Stomach (tissue), 8 donors: ENCODE measurements at regions not wholly inside any gene's neighbourhood (a gene's known extent, or its start where the extent isn't known, plus 50 kb on each side); places are given as distances from the start of the nearest gene placed in this dataset.

ENCODE experiments used
- DNase-seq, 2 donors: peaks; one replicate each; pipeline versions ENCODE4 v3.0.0 to v3.0.0-alpha.2; 2013 to 2019
- H3K27ac ChIP-seq, 5 donors: fragments of 200-600 bp in 4 of 5; sonication (generic) in 4 of 5; one replicate each; pipeline ENCODE4 v1.5.1; 2013 to 2019; ENCODE audit warnings: mild to moderate bottlenecking in 1 of 5, moderate library complexity in 1 of 5
- H3K27me3 ChIP-seq, 3 donors: fragments of 200-600 bp; sonication (generic); one replicate each; pipeline ENCODE4 v1.5.1; 2017 to 2019; ENCODE audit warnings: mixed run types in 1 of 3
- H3K36me3 ChIP-seq, 4 donors: fragments of 200-600 bp; sonication (generic); 1 replicate in 3 of 4; 2 replicates in 1 of 4; pipeline ENCODE4 v1.5.1; 2016 to 2019
- H3K4me1 ChIP-seq, 4 donors: fragments of 200-600 bp; sonication (generic); one replicate each; pipeline ENCODE4 v1.5.1; 2016 to 2019
- H3K4me3 ChIP-seq, 4 donors: fragments of 200-600 bp; sonication (generic) in 3 of 4; one replicate each; pipeline ENCODE4 v1.5.1; 2016 to 2019; ENCODE audit warnings: mild to moderate bottlenecking in 1 of 4
- H3K9me3 ChIP-seq, 4 donors: fragments of 200-600 bp; sonication (generic); one replicate each; pipeline ENCODE4 v1.5.1; 2016 to 2019
- EP300 ChIP-seq: sonication (generic); formaldehyde crosslinking; IDR thresholded peaks from one replicate; pipeline ENCODE4 v1.6.1; 2017; ENCODE audit warnings: antibody characterized with exemption
- POLR2A ChIP-seq, 4 donors: fragments of 450-650 bp; IDR thresholded peaks; one replicate each; pipeline ENCODE4 v1.6.1; 2016; ENCODE audit warnings: antibody characterized with exemption in 4 of 4, control low read depth in 2 of 4, mild to moderate bottlenecking in 1 of 4, moderate library complexity in 1 of 4
- POLR2AphosphoS5 ChIP-seq, 3 donors: sonication (generic); formaldehyde crosslinking; IDR thresholded peaks; one replicate each; pipeline ENCODE4 v1.6.1; 2016; ENCODE audit warnings: antibody characterized with exemption in 3 of 3
- WGBS, 5 donors: extraction: QIAGEN DNeasy Blood & Tissue Kit in 3 of 5; methylation state at CpG; one replicate each; pipeline versions ENCODE4 v1.1.5 to v1.1.7; 2013 to 2018; 5-methylcytosine and 5-hydroxymethylcytosine counted together
- intact Hi-C: fragments of 100-400 bp; cut with DNase I; formaldehyde crosslinking; loops from one replicate; pipeline ENCODE4 v1.15.1; 2023; ENCODE audit warnings: low total_unique reads
- TF ChIP-seq, protein P1 (sequence below), 7 experiments: fragments of 450-650 bp in 4 of 7; fragments of 200-600 bp in 3 of 7; sonication (generic) in 3 of 7; IDR thresholded peaks; one replicate each; pipeline ENCODE4 v1.5.1; 2016 to 2019; ENCODE audit warnings: antibody characterized with exemption in 7 of 7, control low read depth in 2 of 7, mild to moderate bottlenecking in 1 of 7
- donor health status: healthy with polysubstance abuse.
- donor health status: Bipolar disorder and iron deficiency.
- donor health status: healthy.

DNA sequence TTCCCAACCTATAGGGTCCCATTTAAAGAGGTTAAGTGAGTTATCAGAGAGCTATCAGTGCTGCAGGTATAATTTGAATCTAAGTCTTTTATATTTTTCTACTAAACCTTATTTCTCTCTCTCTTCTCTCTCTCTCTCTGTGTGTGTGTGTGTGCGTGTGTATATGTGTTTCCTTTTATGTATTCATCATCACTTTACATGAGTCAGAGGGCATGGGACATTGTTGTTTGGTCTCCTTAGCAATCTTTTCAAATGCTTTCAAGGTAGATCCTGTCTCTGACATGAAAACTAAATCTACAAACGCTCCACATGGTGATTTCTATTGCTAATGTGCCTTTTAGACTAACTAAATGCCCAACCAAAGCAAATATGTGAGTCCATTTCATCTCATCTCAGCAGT is 459.7 kb downstream of the BTG1 start:
- 48 to 68% (median 60%) methylated on average over 2 of the region's 2 CpGs for WGBS, 5 donors
- Histone ChIP-seq H3K36me3 (no peaks in the 10 kb centered on the region), H3K27me3 (no peaks in the 10 kb centered on the region), H3K9me3 (no peaks in the 10 kb centered on the region), H3K27ac (no peak overlapping the region), H3K4me1 (no peaks in the 10 kb centered on the region), H3K4me3 (no peak overlapping the region)
- TF ChIP-seq EP300 (no peak), POLR2A (IDR thresholded peaks at IDR 0.05) (no peak), POLR2AphosphoS5 (IDR thresholded peaks at IDR 0.05) (no peak)
- TF ChIP-seq, protein P1, sequence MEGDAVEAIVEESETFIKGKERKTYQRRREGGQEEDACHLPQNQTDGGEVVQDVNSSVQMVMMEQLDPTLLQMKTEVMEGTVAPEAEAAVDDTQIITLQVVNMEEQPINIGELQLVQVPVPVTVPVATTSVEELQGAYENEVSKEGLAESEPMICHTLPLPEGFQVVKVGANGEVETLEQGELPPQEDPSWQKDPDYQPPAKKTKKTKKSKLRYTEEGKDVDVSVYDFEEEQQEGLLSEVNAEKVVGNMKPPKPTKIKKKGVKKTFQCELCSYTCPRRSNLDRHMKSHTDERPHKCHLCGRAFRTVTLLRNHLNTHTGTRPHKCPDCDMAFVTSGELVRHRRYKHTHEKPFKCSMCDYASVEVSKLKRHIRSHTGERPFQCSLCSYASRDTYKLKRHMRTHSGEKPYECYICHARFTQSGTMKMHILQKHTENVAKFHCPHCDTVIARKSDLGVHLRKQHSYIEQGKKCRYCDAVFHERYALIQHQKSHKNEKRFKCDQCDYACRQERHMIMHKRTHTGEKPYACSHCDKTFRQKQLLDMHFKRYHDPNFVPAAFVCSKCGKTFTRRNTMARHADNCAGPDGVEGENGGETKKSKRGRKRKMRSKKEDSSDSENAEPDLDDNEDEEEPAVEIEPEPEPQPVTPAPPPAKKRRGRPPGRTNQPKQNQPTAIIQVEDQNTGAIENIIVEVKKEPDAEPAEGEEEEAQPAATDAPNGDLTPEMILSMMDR (IDR thresholded peaks at IDR 0.05), result no peak
- peak in 1 of 2 donors; percentile 49 for DNase-seq
- intact Hi-C loops, result no loop called here

GRCh38 chr12:91681751-91682150 is 463.9 kb downstream of the BTG1 start:
- Histone ChIP-seq H3K4me3 (no peak overlapping the region), H3K36me3 (no peaks in the 10 kb centered on the region), H3K4me1 (no peaks in the 10 kb centered on the region), H3K9me3 (no peaks in the 10 kb centered on the region), H3K27ac (no peak overlapping the region), H3K27me3 (no peaks in the 10 kb centered on the region)
- DNase-seq, result no peak
- TF ChIP-seq POLR2A (IDR thresholded peaks at IDR 0.05) (no peak), EP300 (no peak), POLR2AphosphoS5 (IDR thresholded peaks at IDR 0.05) (no peak)
- TF ChIP-seq, protein P1 (IDR thresholded peaks at IDR 0.05), result no peak
- 77 to 95% (median 89%) methylated on average over 11 of the region's 11 CpGs for WGBS, 5 donors
- intact Hi-C loops, result no loop called here

DNA sequence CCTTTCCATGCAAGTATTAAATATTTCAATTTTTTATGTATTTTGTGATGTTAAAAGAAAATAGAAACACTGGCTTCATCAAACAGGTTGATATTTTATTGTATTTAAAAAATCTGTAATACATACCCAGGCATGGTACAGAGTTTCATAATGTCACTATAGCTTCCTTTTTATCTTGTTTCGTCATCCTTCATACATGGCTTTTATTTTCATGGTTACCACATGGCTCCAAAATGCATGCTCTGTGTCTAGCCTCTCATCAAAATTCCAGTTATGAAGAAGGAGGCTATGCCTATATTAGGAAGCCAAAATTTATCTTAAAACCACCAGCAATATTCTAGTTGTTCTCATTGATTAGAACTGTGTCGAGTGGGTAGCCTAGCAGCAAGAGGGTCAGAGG is 464.8 kb downstream of the BTG1 start:
- Histone ChIP-seq H3K4me3 (no peak overlapping the region), H3K27ac (no peak overlapping the region), H3K4me1 (no peaks in the 10 kb centered on the region), H3K9me3 (no peaks in the 10 kb centered on the region), H3K27me3 (no peaks in the 10 kb centered on the region), H3K36me3 (no peaks in the 10 kb centered on the region)
- intact Hi-C loops, result no loop called here
- DNase-seq, result no peak
- no peak for TF ChIP-seq EP300
- TF ChIP-seq POLR2A (IDR thresholded peaks at IDR 0.05), result no peak
- TF ChIP-seq, protein P1 (IDR thresholded peaks at IDR 0.05), result no peak
- no peak for TF ChIP-seq POLR2AphosphoS5 (IDR thresholded peaks at IDR 0.05)
- 82 to 93% (median 87%) methylated on average over 2 of the region's 2 CpGs for WGBS, 5 donors

DNA sequence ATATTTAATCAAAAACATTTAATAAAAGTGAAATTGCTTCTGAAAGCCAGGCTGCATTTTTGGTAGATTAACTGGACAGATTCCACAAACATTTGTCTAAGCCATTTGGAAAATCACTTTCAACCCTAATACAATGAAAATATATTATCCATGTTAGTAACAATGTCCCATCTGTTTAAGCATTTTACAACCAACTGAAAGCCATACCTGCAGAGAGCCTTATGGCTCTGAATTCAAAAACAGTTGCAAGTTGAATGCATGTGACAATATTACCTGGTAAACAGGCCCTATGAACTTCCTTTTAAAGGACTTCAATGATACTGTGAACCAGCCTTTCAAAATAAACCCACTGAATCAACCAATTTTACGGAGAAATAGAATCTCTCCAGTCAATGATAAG is 468.1 kb downstream of the BTG1 start:
- DNase-seq, result no peak
- intact Hi-C loops, result no loop called here

More for the DNA sequence above, 468.1 kb downstream of the BTG1 start:
- WGBS, 5 donors, result 93 to 98% (median 97%) methylated on average over 1 of the region's 1 CpG
- Histone ChIP-seq H3K4me1 (no peaks in the 10 kb centered on the region), H3K27ac (no peak overlapping the region), H3K4me3 (no peak overlapping the region), H3K9me3 (no peaks in the 10 kb centered on the region), H3K27me3 (no peaks in the 10 kb centered on the region), H3K36me3 (no peaks in the 10 kb centered on the region)
- TF ChIP-seq EP300 (no peak), POLR2A (IDR thresholded peaks at IDR 0.05) (no peak), POLR2AphosphoS5 (IDR thresholded peaks at IDR 0.05) (no peak)
- TF ChIP-seq, protein P1 (IDR thresholded peaks at IDR 0.05), result no peak
